ENCODE measurements at regions not wholly inside any gene's neighbourhood (a gene's known extent, or its start where the extent isn't known, plus 50 kb on each side); places are given as distances from the start of the nearest gene placed in this dataset.

DNA sequence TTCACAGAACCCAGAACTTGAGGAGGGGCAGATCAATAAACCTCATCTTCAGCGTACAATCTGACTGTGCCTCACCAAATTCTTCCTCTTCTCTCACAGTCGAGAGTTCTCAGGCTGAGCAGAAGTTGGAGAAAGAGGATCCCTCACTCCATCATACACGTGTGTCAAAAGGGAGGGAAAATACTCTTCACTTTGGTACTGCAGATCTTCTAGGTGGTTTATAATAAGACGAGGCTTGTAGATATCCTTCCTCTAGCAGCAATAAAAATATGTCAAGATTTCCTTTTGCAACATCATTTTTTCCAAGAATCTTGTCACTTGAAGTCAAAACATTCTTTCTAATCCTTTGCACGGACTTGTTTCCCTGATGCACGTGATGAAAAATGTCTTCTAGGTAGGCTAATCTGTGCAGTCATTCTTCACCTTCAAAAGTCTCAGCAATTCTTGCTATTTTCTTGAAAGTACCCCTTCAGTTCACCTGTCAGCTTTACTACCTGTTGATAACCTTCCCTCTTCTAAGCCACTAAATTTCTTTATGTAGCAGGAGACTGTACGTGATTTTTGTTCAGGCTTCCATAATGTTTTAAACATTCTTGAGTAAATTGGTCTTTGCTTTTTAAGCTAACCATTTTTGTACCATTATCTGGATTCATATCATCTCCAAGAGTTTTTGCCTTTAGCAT is 214.1 kb downstream of the NUAK1 start:
- WGBS, 2 donors, result 69 to 73% methylated on average over 7 of the region's 7 CpGs

GRCh38 chr12:105927564-105927963 is 211.2 kb downstream of the NUAK1 start:
- Histone ChIP-seq H3K27me3 (no peaks in the 10 kb centered on the region), H3K4me1 (no peaks in the 10 kb centered on the region), H3K4me3 (no peak overlapping the region), H3K9me3 (no peaks in the 10 kb centered on the region), H3K36me3 (no peaks in the 10 kb centered on the region), H3K27ac (no peak overlapping the region)
- ATAC-seq (ENCODE audit: low FRiP score in 2 of 2) (no peak), DNase-seq (no peak)
- TF ChIP-seq EP300 (IDR thresholded peaks at IDR 0.05) (no peak), POLR2A (IDR thresholded peaks at IDR 0.05) (no peak), POLR2AphosphoS5 (IDR thresholded peaks at IDR 0.05) (no peak)
- TF ChIP-seq, protein P1, sequence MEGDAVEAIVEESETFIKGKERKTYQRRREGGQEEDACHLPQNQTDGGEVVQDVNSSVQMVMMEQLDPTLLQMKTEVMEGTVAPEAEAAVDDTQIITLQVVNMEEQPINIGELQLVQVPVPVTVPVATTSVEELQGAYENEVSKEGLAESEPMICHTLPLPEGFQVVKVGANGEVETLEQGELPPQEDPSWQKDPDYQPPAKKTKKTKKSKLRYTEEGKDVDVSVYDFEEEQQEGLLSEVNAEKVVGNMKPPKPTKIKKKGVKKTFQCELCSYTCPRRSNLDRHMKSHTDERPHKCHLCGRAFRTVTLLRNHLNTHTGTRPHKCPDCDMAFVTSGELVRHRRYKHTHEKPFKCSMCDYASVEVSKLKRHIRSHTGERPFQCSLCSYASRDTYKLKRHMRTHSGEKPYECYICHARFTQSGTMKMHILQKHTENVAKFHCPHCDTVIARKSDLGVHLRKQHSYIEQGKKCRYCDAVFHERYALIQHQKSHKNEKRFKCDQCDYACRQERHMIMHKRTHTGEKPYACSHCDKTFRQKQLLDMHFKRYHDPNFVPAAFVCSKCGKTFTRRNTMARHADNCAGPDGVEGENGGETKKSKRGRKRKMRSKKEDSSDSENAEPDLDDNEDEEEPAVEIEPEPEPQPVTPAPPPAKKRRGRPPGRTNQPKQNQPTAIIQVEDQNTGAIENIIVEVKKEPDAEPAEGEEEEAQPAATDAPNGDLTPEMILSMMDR (IDR thresholded peaks at IDR 0.05), result no peak
- WGBS, 2 donors, result 88 to 91% methylated on average over 5 of the region's 5 CpGs

More for the DNA sequence above, 214.1 kb downstream of the NUAK1 start:
- Histone ChIP-seq H3K27ac (no peak overlapping the region), H3K4me1 (no peaks in the 10 kb centered on the region), H3K9me3 (no peaks in the 10 kb centered on the region), H3K36me3 (no peaks in the 10 kb centered on the region), H3K4me3 (no peak overlapping the region), H3K27me3 (no peaks in the 10 kb centered on the region)
- ATAC-seq (ENCODE audit: low FRiP score in 2 of 2) (no peak), DNase-seq (no peak)
- TF ChIP-seq EP300 (IDR thresholded peaks at IDR 0.05) (no peak), POLR2A (IDR thresholded peaks at IDR 0.05) (no peak), POLR2AphosphoS5 (IDR thresholded peaks at IDR 0.05) (no peak)
- TF ChIP-seq, protein P1 (IDR thresholded peaks at IDR 0.05), result no peak

DNA sequence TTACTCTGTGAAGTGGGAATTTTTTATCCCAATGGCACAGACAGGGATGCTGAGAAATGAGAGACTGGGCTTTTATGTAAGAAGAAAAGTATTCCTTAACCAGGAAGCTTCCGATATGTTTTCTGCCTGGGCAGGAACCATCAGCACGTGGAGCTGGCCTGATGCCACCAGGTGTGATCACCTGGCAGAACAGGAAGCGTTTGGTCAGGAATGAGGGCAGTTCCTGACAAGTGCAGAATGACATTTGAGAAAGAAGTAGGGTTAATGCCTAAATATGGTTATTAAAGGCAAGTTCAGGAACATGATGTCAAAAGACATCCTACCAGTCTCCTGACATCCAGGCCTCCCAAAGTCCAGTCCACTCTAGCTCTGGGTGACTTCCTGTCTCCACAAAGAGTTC is 210.3 kb downstream of the NUAK1 start:
- H3K27ac ChIP-seq, result no peak overlapping the region
- DNase-seq (no peak), ATAC-seq (ENCODE audit: low FRiP score in 2 of 2) (no peak)

GRCh38 chr12:105929192-105929591 is 209.6 kb downstream of the NUAK1 start:
- H3K27me3 ChIP-seq, result no peaks in the 10 kb centered on the region
- TF ChIP-seq EP300 (IDR thresholded peaks at IDR 0.05) (no peak), POLR2AphosphoS5 (IDR thresholded peaks at IDR 0.05) (no peak), POLR2A (IDR thresholded peaks at IDR 0.05) (no peak)
- TF ChIP-seq, protein P1 (IDR thresholded peaks at IDR 0.05), result no peak
- 96 to 100% methylated on average over 1 of the region's 1 CpG for WGBS, 2 donors
- no peaks in the 10 kb centered on the region for H3K36me3 ChIP-seq
- DNase-seq (no peak), ATAC-seq (ENCODE audit: low FRiP score in 2 of 2) (no peak)
- no peaks in the 10 kb centered on the region for H3K9me3 ChIP-seq
- H3K4me1 ChIP-seq, result peaks cover 4 to 6% (median 5%) of the 10 kb centered on the region in 4 donors
- H3K4me3 ChIP-seq, result no peak overlapping the region
- no peak overlapping the region for H3K27ac ChIP-seq

More for the DNA sequence above, 210.3 kb downstream of the NUAK1 start:
- H3K36me3 ChIP-seq, result no peaks in the 10 kb centered on the region
- no peaks in the 10 kb centered on the region for H3K4me1 ChIP-seq
- TF ChIP-seq, protein P1 (IDR thresholded peaks at IDR 0.05), result no peak
- TF ChIP-seq POLR2AphosphoS5 (IDR thresholded peaks at IDR 0.05), result no peak
- TF ChIP-seq POLR2A (IDR thresholded peaks at IDR 0.05), result no peak
- H3K9me3 ChIP-seq, result no peaks in the 10 kb centered on the region
- H3K4me3 ChIP-seq, result no peak overlapping the region
- 43 to 60% methylated on average over 3 of the region's 3 CpGs for WGBS, 2 donors
- no peaks in the 10 kb centered on the region for H3K27me3 ChIP-seq

Data from upper lobe of left lung (tissue), 6 donors.